HepG2 (cell line): ENCODE measurements at regions not wholly inside any gene's neighbourhood (a gene's known extent, or its start where the extent isn't known, plus 50 kb on each side); places are given as distances from the start of the nearest gene placed in this dataset.

Source experiments
- ATAC-seq: fragments of 200-7000 bp; cut with Tn5 transposase; 3 replicates; pipeline ENCODE4 v1.9.1; 2020; ENCODE audit warnings: mild to moderate bottlenecking, moderate library complexity
- BruUV-seq: library from RNA; stranded (reverse); fragments of 400-500 nt; replicated peaks from 2 replicates; lab custom pipeline; 2021; lab: Mats Ljungman, UMichigan
- CTCF ChIA-PET: fragments of 300-600 bp; formaldehyde crosslinking; extraction: SDS; loops from one replicate; lab custom pipeline; 2021; ENCODE audit warnings: low total read pairs, inconsistent platforms, low intra/inter-chr PET ratio; lab: Yijun Ruan, JAX
- POLR2A ChIA-PET: fragments of 350-600 bp; sonication (Branson Sonifier 250); formaldehyde crosslinking; loops from one replicate; lab custom pipeline; 2020; ENCODE audit warnings: antibody characterized with exemption, inconsistent platforms; lab: Yijun Ruan, JAX
- DNase-seq: peaks from one replicate; pipeline ENCODE4 v3.0.0-alpha.2; 2015; ENCODE audit warnings: low spot score
- FAIRE-seq: peaks from 3 replicates; lab custom pipeline; 2011; peaks lifted over from hg19 to GRCh38; lab: Jason Lieb, UNC
- H2AFZ ChIP-seq: one replicate; pipeline ENCODE4 v1.6.1; 2011; ENCODE audit warnings: low read length, inconsistent platforms
- H3K27ac ChIP-seq: fragments of 300-600 bp; 3 replicates; pipeline ENCODE4 v1.8.0; 2011; ENCODE audit warnings: mixed run types, mild to moderate bottlenecking, mixed read lengths, low read length, inconsistent platforms; ENCODE audit not compliant: insufficient read depth; ENCODE audit errors: extremely low read length
- H3K27me3 ChIP-seq, 2 experiments: fragments of 200-600 bp in 1 of 2; 2 replicates in 1 of 2; 3 replicates in 1 of 2; pipeline versions ENCODE4 v1.6.0 to v1.8.0; 2011; ENCODE audit warnings: low read length in 2 of 2, mild to moderate bottlenecking in 2 of 2, moderate library complexity in 2 of 2, inconsistent platforms in 1 of 2; ENCODE audit not compliant: insufficient read depth in 2 of 2, control insufficient read depth in 1 of 2
- H3K36me3 ChIP-seq, 2 experiments: fragments of 200-600 bp in 1 of 2; replicated peaks in 1 of 2; 2 replicates in 1 of 2; 3 replicates in 1 of 2; pipeline versions ENCODE4 v1.5.1 to v1.8.0; 2011; ENCODE audit warnings: low read length in 2 of 2, inconsistent platforms in 1 of 2; ENCODE audit not compliant: insufficient read depth in 2 of 2, control insufficient read depth in 1 of 2
- H3K4me1 ChIP-seq: 2 replicates; pipeline ENCODE4 v1.5.1; 2012; ENCODE audit warnings: low read length, inconsistent platforms; ENCODE audit not compliant: insufficient read depth
- H3K4me2 ChIP-seq: 2 replicates; pipeline ENCODE4 v1.6.0; 2011; ENCODE audit warnings: low read depth, low read length, inconsistent platforms
- H3K4me3 ChIP-seq, 3 experiments: fragments of 200-600 bp in 1 of 3; sonication (generic), shearing (Covaris generic) in 1 of 3; replicated peaks in 1 of 3; 2 replicates each; pipeline ENCODE4 v1.5.1; 2011 to 2016; ENCODE audit warnings: low read length in 3 of 3, inconsistent platforms in 2 of 3, low read depth in 2 of 3, mild to moderate bottlenecking in 2 of 3, control low read depth in 1 of 3, mixed read lengths in 1 of 3; ENCODE audit not compliant: insufficient read depth in 1 of 3
- H3K79me2 ChIP-seq: one replicate; pipeline ENCODE4 v1.6.1; 2011; ENCODE audit warnings: low read length, inconsistent platforms; ENCODE audit not compliant: insufficient read depth
- H3K9ac ChIP-seq: 2 replicates; pipeline ENCODE4 v1.6.0; 2011; ENCODE audit warnings: mild to moderate bottlenecking, low read depth, low read length, inconsistent platforms; ENCODE audit not compliant: insufficient read depth
- H3K9me3 ChIP-seq: 2 replicates; pipeline ENCODE4 v1.5.1; 2012; ENCODE audit warnings: mild to moderate bottlenecking, low read length
- H4K20me1 ChIP-seq: 2 replicates; pipeline ENCODE4 v1.6.0; 2011; ENCODE audit warnings: inconsistent platforms, mild to moderate bottlenecking, low read length, moderate library complexity; ENCODE audit not compliant: insufficient read depth
- AGO1 ChIP-seq: fragments of 200-400 bp; formaldehyde crosslinking; IDR thresholded peaks from 2 replicates; pipeline ENCODE4 v1.6.1; 2017; ENCODE audit warnings: mild to moderate bottlenecking, low read depth, low read length, moderate library complexity; ENCODE audit not compliant: poor library complexity, severe bottlenecking
- GLMP ChIP-seq: sonication (generic); formaldehyde crosslinking; IDR thresholded peaks from 2 replicates; pipeline ENCODE4 v1.9.0; 2021; ENCODE audit warnings: missing genetic modification reagents, mild to moderate bottlenecking, borderline replicate concordance
- HOXA9 ChIP-seq: sonication (generic); formaldehyde crosslinking; IDR thresholded peaks from 2 replicates; pipeline ENCODE4 v1.8.1; 2022; ENCODE audit warnings: missing genetic modification reagents, mild to moderate bottlenecking, moderate library complexity, borderline replicate concordance
- KDM5A ChIP-seq: fragments of 200-600 bp; sonication (generic); IDR thresholded peaks from 2 replicates; pipeline ENCODE4 v1.7.0; 2018; ENCODE audit warnings: antibody characterized with exemption, mild to moderate bottlenecking, low read length, borderline replicate concordance
- MLLT10 ChIP-seq: sonication (generic); formaldehyde crosslinking; IDR thresholded peaks from 2 replicates; pipeline ENCODE4 v1.4.0; 2020; ENCODE audit warnings: missing genetic modification reagents
- NFE2 ChIP-seq: sonication (generic); formaldehyde crosslinking; IDR thresholded peaks from 2 replicates; pipeline ENCODE4 v1.4.0; 2020; ENCODE audit warnings: missing genetic modification reagents
- NFRKB ChIP-seq: fragments of 450-650 bp; IDR thresholded peaks from 2 replicates; pipeline ENCODE4 v1.6.1; 2017
- NFYC ChIP-seq: IDR thresholded peaks from 2 replicates; pipeline ENCODE4 v1.6.1; 2016; ENCODE audit warnings: missing genetic modification reagents, missing compliant biosample characterization
- SNRNP70 ChIP-seq: fragments of 200-400 bp; formaldehyde crosslinking; IDR thresholded peaks from 2 replicates; pipeline ENCODE4 v1.6.1; 2017; ENCODE audit warnings: mild to moderate bottlenecking, low read depth, low read length, moderate library complexity
- SOX6 ChIP-seq, 2 experiments: fragments of 450-650 bp in 1 of 2; sonication (generic) in 1 of 2; formaldehyde crosslinking in 1 of 2; IDR thresholded peaks; 2 replicates each; pipeline versions ENCODE4 v1.4.0 to v1.6.1; 2017 to 2020; ENCODE audit warnings: antibody characterized with exemption in 1 of 2, mild to moderate bottlenecking in 1 of 2, missing genetic modification reagents in 1 of 2
- TFDP1 ChIP-seq: IDR thresholded peaks from 2 replicates; pipeline ENCODE4 v1.6.1; 2016; ENCODE audit warnings: missing compliant biosample characterization, missing genetic modification reagents, borderline replicate concordance
- ZFY ChIP-seq: sonication (generic); formaldehyde crosslinking; IDR thresholded peaks from 2 replicates; pipeline ENCODE4 v1.4.0; 2020; ENCODE audit warnings: missing genetic modification reagents
- ZNF207 ChIP-seq: fragments of 450-650 bp; IDR thresholded peaks from 2 replicates; pipeline ENCODE4 v1.6.1; 2016; ENCODE audit warnings: antibody characterized with exemption, borderline replicate concordance
- ZNF274 ChIP-seq: sonication (generic); formaldehyde crosslinking; IDR thresholded peaks from 2 replicates; pipeline ENCODE4 v1.5.1; 2020; ENCODE audit warnings: mild to moderate bottlenecking, missing genetic modification reagents
- ZNF431 ChIP-seq: sonication (generic); formaldehyde crosslinking; IDR thresholded peaks from 2 replicates; pipeline ENCODE4 v1.9.0; 2022; ENCODE audit warnings: missing genetic modification reagents, low read depth, mild to moderate bottlenecking, borderline replicate concordance
- WGBS: methylation state at CpG from one replicate; pipeline ENCODE4 v1.1.6; 2017; ENCODE audit warnings: low lambda C conversion rate; 5-methylcytosine and 5-hydroxymethylcytosine counted together
- in situ Hi-C: cut with HindIII; loops from 2 replicates; pipeline ENCODE4 v1.10.0; 2017; ENCODE audit warnings: low pct_unique_long_range_greater_than_20kb; ENCODE audit not compliant: extremely low pct_ligation_motif_present
- intact Hi-C: fragments of 100-400 bp; cut with micrococcal nuclease; formaldehyde crosslinking; loops from one replicate; pipeline ENCODE4 v1.10.0; 2022; ENCODE audit not compliant: unreplicated experiment

- no peaks in the 10 kb centered on the region for H3K79me2 ChIP-seq
- H2AFZ ChIP-seq = no peak overlapping the region
- no peaks in the 10 kb centered on the region for H4K20me1 ChIP-seq
- no peaks in the 10 kb centered on the region for H3K9me3 ChIP-seq
- H3K27ac ChIP-seq = no peak overlapping the region
- 23% methylated on average over 5 of the region's 5 CpGs for WGBS
- no peaks in the 10 kb centered on the region for H3K4me1 ChIP-seq
- H3K4me2 ChIP-seq = no peak overlapping the region
- no TSS peak for BruUV-seq
- no peak for TF ChIP-seq ZFY (CRISPR knock-in tag)
- no peak for TF ChIP-seq AGO1
- TF ChIP-seq ZNF431 (CRISPR knock-in tag) = no peak
- no peak for TF ChIP-seq MLLT10
- no peak for TF ChIP-seq NFYC
- no peak for TF ChIP-seq KDM5A
- no peak for TF ChIP-seq ZNF274
- TF ChIP-seq TFDP1 (CRISPR knock-in tag) = no peak
- no peak for TF ChIP-seq NFRKB
- TF ChIP-seq GLMP (CRISPR knock-in tag) = no peak
- TF ChIP-seq NFE2 (CRISPR knock-in tag) = no peak
- no peak for TF ChIP-seq ZNF207
- TF ChIP-seq SNRNP70 = no peak
- no peak for TF ChIP-seq HOXA9 (CRISPR knock-in tag)
- TF ChIP-seq SOX6 (IDR thresholded peaks at IDR 0.05) = no peak
- no peak for TF ChIP-seq SOX6 (CRISPR knock-in tag; IDR thresholded peaks at IDR 0.05)
- ChIA-PET POLR2A (no interaction called here), CTCF (no interaction called here)
- no peak for FAIRE-seq
- no peak overlapping the region for H3K4me3 ChIP-seq
- in situ Hi-C loops (no loop called here), intact Hi-C loops (no loop called here)
- peaks cover 0 to 4% of the 10 kb centered on the region in 2 experiments; a peak in 1 of 5 replicates for H3K27me3 ChIP-seq
- no peaks in the 10 kb centered on the region for H3K36me3 ChIP-seq
- DNase-seq = no peak
- H3K9ac ChIP-seq = no peak overlapping the region
- ATAC-seq = no peak
Measured at GRCh38 chr3:150203273-150203672, 204.8 kb upstream of the TSC22D2 start.
